AG09309 (cell line): ENCODE measurements at regions not wholly inside any gene's neighbourhood (a gene's known extent, or its start where the extent isn't known, plus 50 kb on each side); places are given as distances from the start of the nearest gene placed in this dataset.

Source experiments
- DNase-seq: peaks from one replicate; pipeline ENCODE4 v3.0.0-alpha.2; 2010; ENCODE audit warnings: low read depth
- H3K4me3 ChIP-seq: 2 replicates; pipeline ENCODE4 v1.5.1; 2011; ENCODE audit warnings: mild to moderate bottlenecking, low read depth, low read length, moderate library complexity; ENCODE audit not compliant: control insufficient read depth
- CTCF ChIP-seq: IDR thresholded peaks from 2 replicates; pipeline ENCODE4 v1.5.1; 2011; ENCODE audit warnings: mild to moderate bottlenecking, low read depth, low read length, inconsistent platforms; ENCODE audit not compliant: insufficient read depth, control insufficient read depth; ENCODE audit errors: missing control alignments

GRCh38 chr14:85732031-85732430, 202.1 kb downstream of the FLRT2 start:
- H3K4me3 ChIP-seq = no peak overlapping the region
- DNase-seq = no peak
- no peak for TF ChIP-seq CTCF

- no peak overlapping the region for H3K4me3 ChIP-seq
- no peak for DNase-seq
- TF ChIP-seq CTCF = no peak
Measured at GRCh38 chr14:85731186-85731585, 201.2 kb downstream of the FLRT2 start.

- no peak for TF ChIP-seq CTCF
- no peak for DNase-seq
- no peak overlapping the region for H3K4me3 ChIP-seq
Measured at GRCh38 chr14:85728476-85729065, 198.6 kb downstream of the FLRT2 start.

- no peak overlapping the region for H3K4me3 ChIP-seq
- TF ChIP-seq CTCF = no peak
- no peak for DNase-seq
Measured at GRCh38 chr14:85714069-85714468, 184.1 kb downstream of the FLRT2 start.

GRCh38 chr14:85711620-85712019, 181.7 kb downstream of the FLRT2 start:
- no peak for DNase-seq
- H3K4me3 ChIP-seq = no peak overlapping the region
- no peak for TF ChIP-seq CTCF
